CD4-positive, alpha-beta T cell treated with Interleukin-4 for 4 hours (primary cell): ENCODE measurements at regions not wholly inside any gene's neighbourhood (a gene's known extent, or its start where the extent isn't known, plus 50 kb on each side); places are given as distances from the start of the nearest gene placed in this dataset.
A peak's percentile ranks its signal among the peaks of the same experiment; 100 is the strongest.

ENCODE experiments used
- DNase-seq: peaks from one replicate; pipeline ENCODE4 v3.0.0-alpha.2; 2020

GRCh38 chr11:95545116-95545875 is 244.3 kb downstream of the FAM76B start:
- no peak for DNase-seq

GRCh38 chr11:95544095-95544856 is 245.3 kb downstream of the FAM76B start:
- DNase-seq = peak; percentile 17

DNA sequence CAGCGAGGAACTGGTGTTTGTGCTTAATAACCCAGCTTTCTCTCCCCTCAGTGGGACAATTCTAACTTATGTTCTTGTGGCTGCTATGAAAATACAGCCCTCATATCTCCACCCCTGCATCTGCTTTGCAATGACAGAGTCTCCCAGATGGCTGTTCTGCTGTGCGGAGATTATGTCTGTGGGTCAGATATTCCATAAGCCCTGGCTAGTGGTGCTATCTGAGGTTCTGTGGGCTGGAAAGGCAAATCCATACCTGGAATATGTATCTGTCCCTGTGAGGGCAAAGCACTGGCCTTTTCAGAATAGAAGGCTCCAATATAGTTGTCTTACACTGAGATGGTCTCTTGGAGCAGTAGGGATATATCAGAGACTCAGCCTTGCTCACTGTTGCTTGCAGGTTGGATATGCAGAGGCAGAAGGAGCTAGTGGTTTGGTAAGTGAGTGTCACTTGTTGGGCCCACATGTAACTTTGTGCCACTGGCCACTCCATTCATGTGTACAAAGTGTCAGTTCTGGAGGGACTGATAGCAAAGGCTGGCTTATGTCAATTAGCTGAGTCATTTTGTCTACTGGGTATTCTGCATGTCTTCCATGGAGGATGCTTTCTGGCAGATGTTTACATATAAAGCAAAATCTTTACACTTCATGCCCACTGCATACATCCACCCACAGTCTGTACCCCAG is 246.6 kb downstream of the FAM76B start:
- no peak for DNase-seq

DNA sequence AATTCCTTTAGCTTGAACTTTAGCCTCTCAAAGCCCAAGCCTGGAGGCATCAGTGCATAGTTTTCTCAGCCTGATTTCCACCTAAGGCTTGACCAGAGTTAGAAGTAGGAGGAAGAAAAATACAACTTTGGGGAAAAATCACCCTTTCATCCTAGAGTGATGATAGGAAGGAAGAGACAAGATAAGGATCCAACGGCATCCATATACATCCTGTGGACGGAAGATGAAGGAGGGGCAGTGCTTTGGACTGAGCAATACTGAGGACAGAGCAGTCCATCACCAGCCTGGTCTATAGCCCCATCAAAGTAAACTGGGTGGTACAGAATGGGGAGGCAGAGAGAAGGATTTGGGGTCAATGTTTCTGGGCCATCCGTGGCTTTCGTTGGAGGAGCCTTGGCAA is 247.9 kb downstream of the FAM76B start:
- no peak for DNase-seq

DNA sequence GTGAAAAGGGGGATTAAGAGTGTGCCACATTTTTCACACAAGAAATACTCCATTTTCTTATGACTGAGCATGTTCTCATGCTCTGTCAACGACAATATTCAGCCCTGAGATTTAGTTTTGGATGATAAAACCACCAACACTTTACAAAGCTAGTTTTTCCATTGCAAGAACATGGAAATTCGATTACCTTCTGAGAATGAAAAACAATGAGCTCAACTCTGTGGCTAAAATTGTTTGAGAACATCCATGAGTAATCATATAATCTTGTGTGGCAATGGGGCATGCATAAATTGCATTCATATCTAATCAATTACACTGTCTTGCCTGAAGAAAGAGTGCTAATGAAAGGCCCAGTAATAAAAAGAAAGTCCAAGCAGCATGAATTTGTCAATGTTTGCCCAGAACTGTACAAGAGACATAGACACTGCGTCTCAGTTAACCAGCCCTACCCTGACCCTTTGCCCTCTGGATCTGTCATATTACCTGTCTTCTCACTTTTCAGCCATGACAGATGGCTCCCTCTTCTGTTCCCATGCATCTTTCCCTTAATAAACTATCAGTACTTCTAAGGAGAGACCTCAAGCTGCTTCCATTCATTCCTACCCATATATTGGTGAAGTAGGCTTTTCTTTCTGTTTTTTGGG is 253.4 kb downstream of the FAM76B start:
- no peak for DNase-seq

GRCh38 chr11:95534809-95535208 is 254.8 kb downstream of the FAM76B start:
- DNase-seq = no peak

DNA sequence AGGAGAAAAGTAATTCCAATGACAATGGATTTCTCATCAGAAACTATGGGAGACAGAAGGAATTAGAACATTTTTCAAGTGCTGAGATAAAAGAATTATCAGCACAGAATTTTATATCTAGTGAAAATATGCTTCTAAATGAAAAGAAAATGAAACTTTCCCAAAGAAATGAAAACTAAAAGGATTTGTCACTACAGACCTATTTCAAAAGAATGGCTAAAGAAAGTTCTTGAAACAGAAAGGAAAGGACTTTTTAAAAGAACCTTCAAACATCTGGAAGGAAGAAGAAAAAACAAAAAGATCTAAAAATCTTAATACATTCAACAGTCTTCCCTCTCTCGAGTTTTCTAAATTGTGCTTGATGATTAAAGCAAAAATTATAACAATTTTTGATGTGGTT is 255.4 kb downstream of the FAM76B start:
- DNase-seq = no peak

DNA sequence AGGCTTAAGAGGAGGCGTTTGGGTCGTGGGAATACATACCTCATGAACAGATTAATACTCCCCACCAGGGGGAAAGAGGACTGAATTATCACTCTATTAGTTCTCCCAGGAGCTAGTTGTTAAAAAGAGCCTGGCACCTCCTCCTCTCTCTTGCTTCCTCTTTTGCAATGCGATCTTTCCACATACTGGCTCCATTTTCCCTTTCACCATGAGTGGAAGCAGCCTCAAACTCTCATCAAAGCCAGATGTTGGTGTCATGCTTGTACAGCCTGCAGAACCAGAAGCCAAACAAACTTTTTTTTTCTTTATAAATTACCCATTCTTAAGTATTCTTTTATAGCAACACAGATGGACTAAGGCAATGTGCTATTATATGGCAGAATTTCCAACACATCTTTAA is 258.5 kb downstream of the FAM76B start:
- DNase-seq = no peak

GRCh38 chr11:95524314-95525036 is 265.1 kb downstream of the FAM76B start:
- DNase-seq = no peak

- no peak for DNase-seq
Observed at GRCh38 chr11:95522874-95523273, 266.7 kb downstream of the FAM76B start.

GRCh38 chr11:95521862-95522261 is 267.7 kb downstream of the FAM76B start:
- no peak for DNase-seq

- no peak for DNase-seq
Observed at GRCh38 chr11:95521133-95521542, 268.4 kb downstream of the FAM76B start.

GRCh38 chr11:95520369-95521132 is 269.0 kb downstream of the FAM76B start:
- no peak for DNase-seq

DNA sequence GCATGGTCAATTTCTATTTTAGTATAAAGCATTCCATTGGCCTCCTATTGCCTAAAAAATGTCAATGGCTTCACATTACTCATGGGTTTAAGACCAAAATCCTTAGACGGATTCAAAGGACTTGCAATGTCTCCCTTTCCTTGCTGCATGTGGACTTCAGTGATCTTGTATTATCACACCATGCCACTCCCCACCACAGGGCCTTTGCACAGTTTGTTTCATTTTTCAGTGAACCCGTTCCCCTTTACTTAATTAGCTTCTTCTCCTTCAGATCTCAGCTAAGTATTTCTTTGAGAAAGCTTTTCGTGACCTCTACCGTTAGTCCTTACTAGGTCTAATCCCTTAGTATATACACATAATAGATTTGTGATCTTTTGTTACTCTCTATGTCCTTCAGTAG is 269.7 kb downstream of the FAM76B start:
- no peak for DNase-seq

GRCh38 chr11:95517453-95517852 is 272.1 kb downstream of the FAM76B start:
- no peak for DNase-seq

DNA sequence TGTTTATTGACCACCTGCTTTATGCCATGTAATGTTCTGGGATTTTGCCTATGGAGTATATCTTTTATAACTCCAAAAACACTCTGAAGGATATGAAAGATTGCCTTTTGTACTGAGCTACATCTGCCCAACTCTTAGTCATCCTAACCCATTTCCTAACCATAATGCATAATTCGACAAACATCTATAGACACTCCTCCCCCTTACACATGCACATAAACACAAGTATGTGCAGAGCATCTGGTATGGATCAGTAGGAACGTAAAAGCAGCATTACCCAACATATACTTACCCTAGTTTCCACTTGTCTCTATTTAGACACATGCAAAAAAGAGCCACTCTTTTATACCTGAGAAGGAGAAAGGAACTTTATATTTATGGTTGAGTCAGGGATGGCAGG is 272.8 kb downstream of the FAM76B start:
- no peak for DNase-seq

- no peak for DNase-seq
Observed at GRCh38 chr11:95516175-95516574, 273.4 kb downstream of the FAM76B start.

DNA sequence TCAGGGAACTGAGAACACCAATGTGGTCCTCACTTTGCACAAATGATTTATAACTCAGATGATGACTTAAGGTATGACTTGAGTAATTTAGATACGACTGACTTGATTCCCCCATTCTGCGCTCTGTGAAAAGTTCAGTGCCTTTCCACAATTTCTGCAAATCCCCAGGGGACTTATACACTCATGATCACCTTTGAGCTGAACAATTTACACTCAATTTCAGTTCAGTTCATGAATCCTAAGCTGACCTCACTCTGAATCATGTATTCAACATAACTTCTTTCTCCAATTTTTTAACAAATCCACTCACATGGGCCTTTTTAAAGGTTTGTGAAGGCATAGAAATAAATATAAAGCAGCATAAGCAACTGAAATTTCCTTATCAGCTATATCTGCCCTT is 274.2 kb downstream of the FAM76B start:
- no peak for DNase-seq

DNA sequence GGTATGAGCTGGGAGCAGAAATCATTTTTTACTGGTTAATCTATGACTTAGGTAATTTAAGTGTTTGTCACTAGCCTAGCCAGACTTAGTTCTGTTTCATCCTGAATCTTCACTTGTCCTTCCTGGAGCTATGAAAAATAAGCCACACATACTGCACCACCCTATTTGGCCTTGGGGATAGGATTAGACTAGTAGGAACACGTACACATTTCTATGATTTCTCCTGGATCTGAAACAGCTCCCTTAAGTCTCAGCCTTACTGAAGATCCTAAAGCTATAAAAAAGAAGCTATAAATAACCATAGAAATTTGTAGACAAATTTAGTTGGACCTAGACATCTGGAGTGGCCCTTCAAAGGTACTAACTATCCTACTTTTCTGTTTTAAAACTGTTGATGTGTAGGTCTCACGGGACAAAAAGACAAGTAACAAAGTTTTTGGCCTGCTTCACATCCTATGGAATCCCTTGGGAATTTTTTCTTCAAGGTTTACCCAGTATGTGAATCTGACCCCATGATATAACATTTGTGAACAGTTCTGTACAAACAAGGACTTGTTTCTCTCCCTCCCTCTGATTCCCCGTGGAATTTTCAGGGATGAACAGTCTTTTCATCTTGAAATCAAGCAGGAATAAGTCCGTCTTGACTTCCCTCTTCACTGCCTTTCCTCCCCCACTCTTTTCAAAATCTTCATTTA is 275.0 kb downstream of the FAM76B start:
- DNase-seq = no peak

DNA sequence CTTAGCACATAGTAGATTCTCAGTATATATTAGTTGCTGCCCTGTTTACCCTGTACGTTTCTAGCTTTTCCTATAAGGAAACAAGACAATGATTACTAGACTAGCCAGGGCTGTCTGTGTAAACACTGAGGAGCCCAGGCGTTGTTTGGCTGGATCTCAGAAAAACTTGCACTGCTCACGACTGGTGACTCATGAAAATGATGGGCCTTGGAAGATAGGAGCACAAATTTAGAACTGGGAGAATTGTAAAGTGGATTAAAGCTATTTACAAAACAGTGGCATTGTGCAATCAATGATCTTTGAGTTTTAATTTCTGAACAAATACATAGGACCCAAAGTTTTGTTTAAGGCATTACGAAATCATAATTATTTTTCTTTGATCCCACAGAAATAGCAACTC is 276.9 kb downstream of the FAM76B start:
- DNase-seq = no peak

- DNase-seq = no peak
Observed at GRCh38 chr11:95512177-95512576, 277.4 kb downstream of the FAM76B start.
